ENCODE measurements at regions not wholly inside any gene's neighbourhood (a gene's known extent, or its start where the extent isn't known, plus 50 kb on each side); places are given as distances from the start of the nearest gene placed in this dataset.

DNA sequence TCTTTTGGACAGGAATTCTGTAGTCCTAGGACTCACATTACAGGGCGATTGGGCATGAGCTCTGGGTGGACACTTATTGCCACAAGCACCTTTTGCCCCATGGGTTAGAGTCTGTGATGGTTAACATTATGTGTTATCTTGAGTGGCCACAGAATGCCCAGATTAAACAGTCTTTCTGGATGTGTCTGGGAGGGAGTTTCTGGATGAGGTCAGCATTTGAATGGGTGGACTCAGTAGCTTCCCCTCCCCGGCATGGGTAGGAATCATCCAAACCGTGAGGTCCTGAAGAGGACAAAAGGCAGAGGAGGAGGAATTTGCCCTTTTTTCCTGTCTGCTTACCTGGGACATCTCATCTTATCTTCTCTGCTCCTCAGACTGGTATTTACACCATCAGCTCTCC lies 85.6 kb downstream of the BMP4 start:
- TF ChIP-seq, protein P1, sequence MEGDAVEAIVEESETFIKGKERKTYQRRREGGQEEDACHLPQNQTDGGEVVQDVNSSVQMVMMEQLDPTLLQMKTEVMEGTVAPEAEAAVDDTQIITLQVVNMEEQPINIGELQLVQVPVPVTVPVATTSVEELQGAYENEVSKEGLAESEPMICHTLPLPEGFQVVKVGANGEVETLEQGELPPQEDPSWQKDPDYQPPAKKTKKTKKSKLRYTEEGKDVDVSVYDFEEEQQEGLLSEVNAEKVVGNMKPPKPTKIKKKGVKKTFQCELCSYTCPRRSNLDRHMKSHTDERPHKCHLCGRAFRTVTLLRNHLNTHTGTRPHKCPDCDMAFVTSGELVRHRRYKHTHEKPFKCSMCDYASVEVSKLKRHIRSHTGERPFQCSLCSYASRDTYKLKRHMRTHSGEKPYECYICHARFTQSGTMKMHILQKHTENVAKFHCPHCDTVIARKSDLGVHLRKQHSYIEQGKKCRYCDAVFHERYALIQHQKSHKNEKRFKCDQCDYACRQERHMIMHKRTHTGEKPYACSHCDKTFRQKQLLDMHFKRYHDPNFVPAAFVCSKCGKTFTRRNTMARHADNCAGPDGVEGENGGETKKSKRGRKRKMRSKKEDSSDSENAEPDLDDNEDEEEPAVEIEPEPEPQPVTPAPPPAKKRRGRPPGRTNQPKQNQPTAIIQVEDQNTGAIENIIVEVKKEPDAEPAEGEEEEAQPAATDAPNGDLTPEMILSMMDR (conservative IDR thresholded peaks at IDR 0.05): no peak
- no peak for TF ChIP-seq EZH2 (IDR thresholded peaks at IDR 0.05; ENCODE audit: low read depth)
